Panc1 (cell line): ENCODE measurements at regions not wholly inside any gene's neighbourhood (a gene's known extent, or its start where the extent isn't known, plus 50 kb on each side); places are given as distances from the start of the nearest gene placed in this dataset.

Source experiments
- ATAC-seq: fragments of 200-7000 bp; cut with Tn5 transposase; 2 replicates; pipeline ENCODE4 v1.9.1; 2020; ENCODE audit warnings: mild to moderate bottlenecking, moderate library complexity
- BruUV-seq: library from RNA; stranded (reverse); fragments of 400-500 nt; replicated peaks from 2 replicates; lab custom pipeline; 2021; lab: Mats Ljungman, UMichigan
- CTCF ChIA-PET: fragments of 300-600 bp; sonication (Branson Sonifier 250); formaldehyde crosslinking; loops from one replicate; lab custom pipeline; 2022; ENCODE audit warnings: antibody characterized with exemption; lab: Charles Lee
- POLR2A ChIA-PET: fragments of 300-600 bp; sonication (Branson Sonifier 250); formaldehyde crosslinking; loops from one replicate; lab custom pipeline; 2022; ENCODE audit warnings: antibody characterized with exemption; lab: Charles Lee
- DNase-seq: peaks from one replicate; pipeline ENCODE4 v3.0.0-alpha.2; 2010; ENCODE audit warnings: low read depth, low spot score
- H3K27ac ChIP-seq: 2 replicates; pipeline ENCODE4 v1.5.1; 2011; ENCODE audit warnings: mild to moderate bottlenecking, low read length, inconsistent platforms
- H3K27me3 ChIP-seq: fragments of 200-500 bp; sonication (Bioruptor generic); 2 replicates; pipeline ENCODE4 v1.6.0; 2014; ENCODE audit warnings: low read length, inconsistent platforms; ENCODE audit not compliant: control insufficient read depth, insufficient read depth
- H3K36me3 ChIP-seq: fragments of 200-500 bp; sonication (Bioruptor generic); 2 replicates; pipeline ENCODE4 v1.5.1; 2014; ENCODE audit warnings: inconsistent platforms, mild to moderate bottlenecking, low read length, moderate library complexity; ENCODE audit not compliant: control insufficient read depth, insufficient read depth
- H3K4me1 ChIP-seq: 2 replicates; pipeline ENCODE4 v1.5.1; 2011; ENCODE audit warnings: inconsistent platforms, mild to moderate bottlenecking, low read length, moderate library complexity; ENCODE audit not compliant: control insufficient read depth, insufficient read depth
- H3K4me3 ChIP-seq, 2 experiments: 2 replicates each; pipeline ENCODE4 v1.5.1; 2011 to 2012; ENCODE audit warnings: low read depth in 2 of 2, low read length in 2 of 2, mild to moderate bottlenecking in 2 of 2, inconsistent platforms in 1 of 2, moderate library complexity in 1 of 2
- H3K9me3 ChIP-seq: fragments of 200-500 bp; sonication (Bioruptor generic); 2 replicates; pipeline ENCODE4 v1.5.1; 2014; ENCODE audit warnings: low read depth, mild to moderate bottlenecking, inconsistent platforms, low read length, moderate library complexity; ENCODE audit not compliant: control insufficient read depth, insufficient read depth
- CTCF ChIP-seq: fragments of 450-650 bp; IDR thresholded peaks from 2 replicates; pipeline ENCODE4 v1.5.1; 2017; ENCODE audit warnings: mild to moderate bottlenecking
- POLR2AphosphoS5 ChIP-seq: IDR thresholded peaks from 2 replicates; pipeline ENCODE4 v1.6.1; 2012; ENCODE audit warnings: mild to moderate bottlenecking, low read depth, low read length, moderate library complexity
- REST ChIP-seq, 2 experiments: IDR thresholded peaks; 2 replicates each; pipeline ENCODE4 v1.6.1; 2011 to 2012; ENCODE audit warnings: low read depth in 2 of 2, control low read depth in 1 of 2, low read length in 1 of 2, mild to moderate bottlenecking in 1 of 2, moderate library complexity in 1 of 2; ENCODE audit not compliant: insufficient read depth in 1 of 2
- SIN3A ChIP-seq: IDR thresholded peaks from 2 replicates; pipeline ENCODE4 v1.6.1; 2012; ENCODE audit warnings: low read depth, mild to moderate bottlenecking, low read length, moderate library complexity, borderline replicate concordance; ENCODE audit not compliant: insufficient read depth
- TCF7L2 ChIP-seq: IDR thresholded peaks from 2 replicates; pipeline ENCODE4 v1.6.1; 2011; ENCODE audit warnings: mild to moderate bottlenecking, low read depth, low read length, inconsistent platforms
- in situ Hi-C: cut with HindIII; loops from 2 replicates; pipeline ENCODE4 v1.10.0; 2016; ENCODE audit warnings: low sequenced_read_pairs, low pct_unique_long_range_greater_than_20kb
- intact Hi-C: fragments of 100-400 bp; cut with micrococcal nuclease; formaldehyde crosslinking; loops from one replicate; pipeline ENCODE4 v1.10.0; 2022; ENCODE audit not compliant: unreplicated experiment

- DNase-seq (no peak), ATAC-seq (no peak)
- Histone ChIP-seq H3K27ac (no peak overlapping the region), H3K4me1 (no peaks in the 10 kb centered on the region), H3K27me3 (no peaks in the 10 kb centered on the region), H3K4me3 (no peak overlapping the region), H3K9me3 (peaks cover 4% of the 10 kb centered on the region; the same call in 1 of the 2 replicates), H3K36me3 (no peaks in the 10 kb centered on the region)
- BruUV-seq, result no TSS peak
- no peak for TF ChIP-seq TCF7L2
- no peak for TF ChIP-seq REST (IDR thresholded peaks at IDR 0.05; ENCODE audit: insufficient read depth in 1 of 2, low read depth in 2 of 2, low read length in 1 of 2)
- no peak for TF ChIP-seq SIN3A
- no peak for TF ChIP-seq POLR2AphosphoS5
- TF ChIP-seq CTCF, result no peak
- in situ Hi-C loops (no loop called here), intact Hi-C loops (no loop called here)
- POLR2A ChIA-PET, result no interaction called here
- CTCF ChIA-PET, result no interaction called here
Measured at GRCh38 chr5:12230659-12231058, 326.4 kb upstream of the CTNND2 start.

GRCh38 chr5:12217039-12217438 is 312.8 kb upstream of the CTNND2 start:
- Histone ChIP-seq H3K9me3 (no peaks in the 10 kb centered on the region), H3K4me1 (no peaks in the 10 kb centered on the region), H3K27ac (no peak overlapping the region), H3K27me3 (no peaks in the 10 kb centered on the region), H3K36me3 (no peaks in the 10 kb centered on the region), H3K4me3 (no peak overlapping the region)
- ATAC-seq (no peak), DNase-seq (no peak)
- TF ChIP-seq CTCF (no peak), TCF7L2 (no peak), POLR2AphosphoS5 (no peak), SIN3A (no peak), REST (IDR thresholded peaks at IDR 0.05; ENCODE audit: insufficient read depth in 1 of 2, low read depth in 2 of 2, low read length in 1 of 2) (no peak)
- BruUV-seq, result no TSS peak
- in situ Hi-C loops (no loop called here), intact Hi-C loops (no loop called here)
- CTCF ChIA-PET, result no interaction called here
- POLR2A ChIA-PET, result no interaction called here
